ENCODE measurements at regions not wholly inside any gene's neighbourhood (a gene's known extent, or its start where the extent isn't known, plus 50 kb on each side); places are given as distances from the start of the nearest gene placed in this dataset.

DNA sequence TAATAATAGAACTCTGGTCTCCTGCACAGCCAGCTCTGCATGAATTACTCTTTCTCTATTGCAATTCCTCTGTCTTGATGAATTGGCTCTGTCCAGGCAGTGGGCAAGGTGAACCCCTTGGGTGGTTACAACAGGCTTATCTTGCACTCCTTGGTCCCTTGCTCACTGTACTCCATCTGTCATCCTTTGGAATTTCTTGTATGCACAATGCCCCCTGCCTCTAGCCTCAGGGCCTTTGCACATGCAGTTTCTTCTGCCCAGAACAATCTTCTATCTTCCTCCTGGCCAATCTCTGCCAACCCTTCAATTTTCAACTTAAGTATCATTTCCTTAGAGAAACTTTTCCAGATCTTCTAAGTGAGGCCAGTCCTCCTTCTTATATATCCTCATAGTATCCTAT, 114.7 kb upstream of the NLRP1 start:
- DNase-seq (ENCODE audit: low spot score) = no peak
- in situ Hi-C loops (cut with MboI; ENCODE audit: low pct_unique_long_range_greater_than_20kb, low sequenced_read_pairs, unreplicated experiment) = loop anchor here (5.0 kb wide), 1 partner anchor 112 kb away; no protein-coding TSS in a partner anchor
- TF ChIP-seq, protein P1, sequence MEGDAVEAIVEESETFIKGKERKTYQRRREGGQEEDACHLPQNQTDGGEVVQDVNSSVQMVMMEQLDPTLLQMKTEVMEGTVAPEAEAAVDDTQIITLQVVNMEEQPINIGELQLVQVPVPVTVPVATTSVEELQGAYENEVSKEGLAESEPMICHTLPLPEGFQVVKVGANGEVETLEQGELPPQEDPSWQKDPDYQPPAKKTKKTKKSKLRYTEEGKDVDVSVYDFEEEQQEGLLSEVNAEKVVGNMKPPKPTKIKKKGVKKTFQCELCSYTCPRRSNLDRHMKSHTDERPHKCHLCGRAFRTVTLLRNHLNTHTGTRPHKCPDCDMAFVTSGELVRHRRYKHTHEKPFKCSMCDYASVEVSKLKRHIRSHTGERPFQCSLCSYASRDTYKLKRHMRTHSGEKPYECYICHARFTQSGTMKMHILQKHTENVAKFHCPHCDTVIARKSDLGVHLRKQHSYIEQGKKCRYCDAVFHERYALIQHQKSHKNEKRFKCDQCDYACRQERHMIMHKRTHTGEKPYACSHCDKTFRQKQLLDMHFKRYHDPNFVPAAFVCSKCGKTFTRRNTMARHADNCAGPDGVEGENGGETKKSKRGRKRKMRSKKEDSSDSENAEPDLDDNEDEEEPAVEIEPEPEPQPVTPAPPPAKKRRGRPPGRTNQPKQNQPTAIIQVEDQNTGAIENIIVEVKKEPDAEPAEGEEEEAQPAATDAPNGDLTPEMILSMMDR (IDR thresholded peaks at IDR 0.05; ENCODE audit: extremely low read depth, insufficient read depth, missing control alignments) = no peak

GRCh38 chr17:5699814-5700213, 115.5 kb upstream of the NLRP1 start:
- DNase-seq (ENCODE audit: low spot score) = no peak
- TF ChIP-seq, protein P1 (IDR thresholded peaks at IDR 0.05; ENCODE audit: extremely low read depth, insufficient read depth, missing control alignments) = no peak
- in situ Hi-C loops (cut with MboI; ENCODE audit: low pct_unique_long_range_greater_than_20kb, low sequenced_read_pairs, unreplicated experiment) = loop anchor here (5.0 to 25.0 kb wide), 2 partner anchors 113 to 737 kb away; partner anchors contain the start of genes AIPL1 and PIMREG

GRCh38 chr17:5700745-5701144, 116.4 kb upstream of the NLRP1 start:
- no peak for DNase-seq (ENCODE audit: low spot score)
- TF ChIP-seq, protein P1 (IDR thresholded peaks at IDR 0.05; ENCODE audit: extremely low read depth, insufficient read depth, missing control alignments) = no peak
- in situ Hi-C loops (cut with MboI; ENCODE audit: low pct_unique_long_range_greater_than_20kb, low sequenced_read_pairs, unreplicated experiment) = loop anchor here (25.0 kb wide), 1 partner anchor 737 kb away; the partner anchor contains the start of genes AIPL1 and PIMREG

- DNase-seq (ENCODE audit: low spot score) = no peak
- in situ Hi-C loops (cut with MboI; ENCODE audit: low pct_unique_long_range_greater_than_20kb, low sequenced_read_pairs, unreplicated experiment) = loop anchor here (25.0 kb wide), 1 partner anchor 736 kb away; the partner anchor contains the start of genes AIPL1 and PIMREG
- TF ChIP-seq, protein P1 (IDR thresholded peaks at IDR 0.05; ENCODE audit: extremely low read depth, insufficient read depth, missing control alignments) = no peak
Observed at GRCh38 chr17:5701381-5701780, 117.1 kb upstream of the NLRP1 start.

GRCh38 chr17:5702951-5703510, 118.7 kb upstream of the NLRP1 start:
- no peak for DNase-seq (ENCODE audit: low spot score)
- in situ Hi-C loops (cut with MboI; ENCODE audit: low pct_unique_long_range_greater_than_20kb, low sequenced_read_pairs, unreplicated experiment) = loop anchor here (25.0 kb wide), 1 partner anchor 734 kb away; the partner anchor contains the start of genes AIPL1 and PIMREG
- TF ChIP-seq, protein P1 (IDR thresholded peaks at IDR 0.05; ENCODE audit: extremely low read depth, insufficient read depth, missing control alignments) = no peak

- TF ChIP-seq, protein P1 (IDR thresholded peaks at IDR 0.05; ENCODE audit: extremely low read depth, insufficient read depth, missing control alignments) = no peak
- DNase-seq (ENCODE audit: low spot score) = no peak
- in situ Hi-C loops (cut with MboI; ENCODE audit: low pct_unique_long_range_greater_than_20kb, low sequenced_read_pairs, unreplicated experiment) = loop anchor here (25.0 kb wide), 1 partner anchor 734 kb away; the partner anchor contains the start of genes AIPL1 and PIMREG
Observed at GRCh38 chr17:5703736-5704135, 119.4 kb upstream of the NLRP1 start.

Data from GM13977 (cell line).